T-helper 2 cell treated with Interferon-gamma antibody and Interleukin-4, amounts not matched to agents 5 μg/mL and 100 μg/mL, for 36 hours (primary cell): ENCODE measurements at regions not wholly inside any gene's neighbourhood (a gene's known extent, or its start where the extent isn't known, plus 50 kb on each side); places are given as distances from the start of the nearest gene placed in this dataset.
"Not testable (repeated sequence)": the region's sequence is repeated elsewhere in the genome, so short reads cannot be mapped to it uniquely, and the experiment has no call there.

Source experiments
- DNase-seq: peaks from one replicate; pipeline ENCODE4 v3.0.0; 2021; ENCODE audit warnings: low spot score
- H3K27ac Mint-ChIP-seq: one replicate; pipeline ENCODE4 v1.8.0; 2021; ENCODE audit warnings: mild to moderate bottlenecking, mixed read lengths
- H3K27me3 Mint-ChIP-seq: one replicate; pipeline ENCODE4 v1.8.0; 2021; ENCODE audit warnings: low read depth, mixed read lengths
- H3K36me3 Mint-ChIP-seq: one replicate; pipeline ENCODE4 v1.8.0; 2021; ENCODE audit warnings: low read depth, mixed read lengths
- H3K4me1 Mint-ChIP-seq: one replicate; pipeline ENCODE4 v1.8.0; 2021; ENCODE audit warnings: low read depth, mixed read lengths
- H3K4me3 Mint-ChIP-seq: one replicate; pipeline ENCODE4 v1.8.0; 2022; ENCODE audit warnings: mild to moderate bottlenecking, moderate library complexity, mixed read lengths
- H3K9me3 Mint-ChIP-seq: one replicate; pipeline ENCODE4 v1.8.0; 2021; ENCODE audit warnings: mixed read lengths

DNA sequence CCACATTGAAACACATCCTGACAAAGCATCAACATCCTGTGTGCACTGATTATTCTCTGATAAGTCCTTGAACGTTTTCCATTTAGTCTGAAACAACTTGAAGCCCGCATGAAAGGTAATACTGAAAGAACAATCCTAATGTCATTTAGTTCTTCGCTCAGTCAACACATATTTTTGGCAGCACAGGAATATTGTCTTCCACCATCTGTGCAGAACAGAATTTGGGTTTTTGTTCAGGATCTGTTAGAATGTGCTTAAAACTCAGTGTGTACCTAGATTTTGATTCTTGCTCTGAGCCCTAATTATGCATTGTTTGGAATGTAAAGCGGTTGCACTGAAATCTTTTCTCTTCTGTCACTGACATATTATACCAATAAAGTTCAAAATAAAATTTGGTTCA lies 1036.6 kb downstream of the CDH11 start:
- H3K27ac Mint-ChIP-seq: no peak overlapping the region
- no peaks in the 10 kb centered on the region for H3K27me3 Mint-ChIP-seq
- no peaks in the 10 kb centered on the region for H3K4me1 Mint-ChIP-seq
- H3K36me3 Mint-ChIP-seq: no peaks in the 10 kb centered on the region
- no peak overlapping the region for H3K4me3 Mint-ChIP-seq
- H3K9me3 Mint-ChIP-seq: peaks cover 53% of the 10 kb centered on the region
- no peak for DNase-seq

GRCh38 chr16:64084706-64085105 lies 1037.2 kb downstream of the CDH11 start:
- Mint-ChIP-seq H3K4me1 (no peaks in the 10 kb centered on the region), H3K4me3 (no peak overlapping the region), H3K36me3 (no peaks in the 10 kb centered on the region), H3K27ac (no peak overlapping the region), H3K9me3 (peaks cover 57% of the 10 kb centered on the region), H3K27me3 (no peaks in the 10 kb centered on the region)
- no peak for DNase-seq

DNA sequence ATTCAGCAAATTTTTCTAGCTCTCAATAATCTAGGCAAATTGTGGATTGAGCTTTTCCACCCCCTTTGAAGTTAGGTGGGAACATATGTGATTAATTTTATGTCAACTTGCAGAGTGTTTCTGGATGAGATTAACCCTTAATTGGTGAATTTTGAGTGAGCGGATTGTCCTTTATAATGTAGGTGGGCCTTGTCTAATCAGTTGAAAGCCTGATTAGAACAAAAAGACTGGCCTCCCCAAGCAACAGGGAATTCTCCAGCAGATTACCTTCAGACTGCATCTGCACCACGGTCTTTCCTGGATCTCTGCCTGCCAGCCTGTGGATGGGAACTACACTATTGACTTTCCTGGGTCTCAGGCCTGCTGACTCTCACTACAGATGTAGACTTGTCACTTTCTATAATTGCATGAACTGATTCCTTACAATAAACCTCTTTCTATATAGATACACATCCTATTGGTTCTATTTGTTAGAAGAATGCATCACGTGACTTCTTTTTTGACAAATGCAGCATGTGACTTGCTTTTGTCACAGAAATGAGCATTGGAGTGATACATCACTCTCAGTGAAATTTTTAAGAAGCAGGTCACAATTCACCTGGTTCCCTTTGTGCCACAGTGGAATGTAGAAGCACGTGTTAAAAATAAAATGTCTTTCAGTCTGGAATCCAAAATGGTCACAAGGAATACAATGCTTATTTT lies 1038.3 kb downstream of the CDH11 start:
- Mint-ChIP-seq H3K4me3 (no peak overlapping the region), H3K36me3 (no peaks in the 10 kb centered on the region), H3K9me3 (peaks cover 54% of the 10 kb centered on the region), H3K4me1 (no peaks in the 10 kb centered on the region), H3K27me3 (no peaks in the 10 kb centered on the region), H3K27ac (no peak overlapping the region)
- DNase-seq: no peak

- Mint-ChIP-seq H3K27ac (no peak overlapping the region), H3K4me3 (no peak overlapping the region), H3K9me3 (peaks cover 41% of the 10 kb centered on the region), H3K27me3 (no peaks in the 10 kb centered on the region), H3K4me1 (no peaks in the 10 kb centered on the region), H3K36me3 (no peaks in the 10 kb centered on the region)
- DNase-seq: no peak
These were observed 1044.6 kb downstream of the CDH11 start for GRCh38 chr16:64077242-64077641.

- Mint-ChIP-seq H3K4me3 (no peak overlapping the region), H3K27me3 (no peaks in the 10 kb centered on the region), H3K36me3 (no peaks in the 10 kb centered on the region), H3K9me3 (peaks cover 51% of the 10 kb centered on the region), H3K4me1 (no peaks in the 10 kb centered on the region), H3K27ac (no peak overlapping the region)
- DNase-seq: no peak
These were observed 1047.2 kb downstream of the CDH11 start for GRCh38 chr16:64074706-64075105.

- not testable (repeated sequence) for H3K36me3 Mint-ChIP-seq, H3K27ac Mint-ChIP-seq, H3K4me3 Mint-ChIP-seq, H3K4me1 Mint-ChIP-seq, DNase-seq, H3K27me3 Mint-ChIP-seq
- H3K9me3 Mint-ChIP-seq: peaks cover 56% of the 10 kb centered on the region
These were observed 1049.6 kb downstream of the CDH11 start for GRCh38 chr16:64072131-64072730.

GRCh38 chr16:64065523-64065922 lies 1056.3 kb downstream of the CDH11 start:
- no peaks in the 10 kb centered on the region for H3K4me1 Mint-ChIP-seq
- H3K4me3 Mint-ChIP-seq: no peak overlapping the region
- no peak for DNase-seq

GRCh38 chr16:64061621-64062020 lies 1060.2 kb downstream of the CDH11 start:
- Mint-ChIP-seq H3K4me3 (no peak overlapping the region), H3K27me3 (no peaks in the 10 kb centered on the region), H3K27ac (no peak overlapping the region), H3K9me3 (peaks cover 29% of the 10 kb centered on the region), H3K4me1 (no peaks in the 10 kb centered on the region), H3K36me3 (no peaks in the 10 kb centered on the region)
- DNase-seq: no peak

More at GRCh38 chr16:64065523-64065922, 1056.3 kb downstream of the CDH11 start:
- Mint-ChIP-seq H3K36me3 (no peaks in the 10 kb centered on the region), H3K27me3 (no peaks in the 10 kb centered on the region), H3K9me3 (peaks cover 41% of the 10 kb centered on the region), H3K27ac (no peak overlapping the region)

- Mint-ChIP-seq H3K4me1 (no peaks in the 10 kb centered on the region), H3K27me3 (no peaks in the 10 kb centered on the region), H3K36me3 (no peaks in the 10 kb centered on the region), H3K9me3 (peaks cover 24% of the 10 kb centered on the region), H3K4me3 (no peak overlapping the region), H3K27ac (no peak overlapping the region)
- DNase-seq: no peak
These were observed 1061.2 kb downstream of the CDH11 start for GRCh38 chr16:64060631-64061030.

GRCh38 chr16:64058685-64059084 lies 1063.2 kb downstream of the CDH11 start:
- H3K4me3 Mint-ChIP-seq: no peak overlapping the region
- no peaks in the 10 kb centered on the region for H3K36me3 Mint-ChIP-seq
- DNase-seq: no peak
- H3K4me1 Mint-ChIP-seq: no peaks in the 10 kb centered on the region
- H3K27ac Mint-ChIP-seq: no peak overlapping the region
- no peaks in the 10 kb centered on the region for H3K27me3 Mint-ChIP-seq
- peaks cover 23% of the 10 kb centered on the region for H3K9me3 Mint-ChIP-seq

- H3K4me1 Mint-ChIP-seq: no peaks in the 10 kb centered on the region
- no peak overlapping the region for H3K27ac Mint-ChIP-seq
- no peaks in the 10 kb centered on the region for H3K27me3 Mint-ChIP-seq
- no peak for DNase-seq
- H3K36me3 Mint-ChIP-seq: no peaks in the 10 kb centered on the region
- peaks cover 32% of the 10 kb centered on the region for H3K9me3 Mint-ChIP-seq
- H3K4me3 Mint-ChIP-seq: no peak overlapping the region
These were observed 1070.0 kb downstream of the CDH11 start for GRCh38 chr16:64051824-64052223.

GRCh38 chr16:64047878-64048277 lies 1074.0 kb downstream of the CDH11 start:
- Mint-ChIP-seq H3K4me1 (no peaks in the 10 kb centered on the region), H3K27me3 (no peaks in the 10 kb centered on the region), H3K36me3 (no peaks in the 10 kb centered on the region), H3K4me3 (no peak overlapping the region), H3K9me3 (peaks cover 46% of the 10 kb centered on the region), H3K27ac (no peak overlapping the region)
- no peak for DNase-seq

- Mint-ChIP-seq H3K9me3 (peaks cover 46% of the 10 kb centered on the region), H3K4me3 (no peak overlapping the region), H3K4me1 (no peaks in the 10 kb centered on the region), H3K27me3 (no peaks in the 10 kb centered on the region), H3K27ac (no peak overlapping the region), H3K36me3 (no peaks in the 10 kb centered on the region)
- no peak for DNase-seq
These were observed 1074.7 kb downstream of the CDH11 start for GRCh38 chr16:64047207-64047606.

DNA sequence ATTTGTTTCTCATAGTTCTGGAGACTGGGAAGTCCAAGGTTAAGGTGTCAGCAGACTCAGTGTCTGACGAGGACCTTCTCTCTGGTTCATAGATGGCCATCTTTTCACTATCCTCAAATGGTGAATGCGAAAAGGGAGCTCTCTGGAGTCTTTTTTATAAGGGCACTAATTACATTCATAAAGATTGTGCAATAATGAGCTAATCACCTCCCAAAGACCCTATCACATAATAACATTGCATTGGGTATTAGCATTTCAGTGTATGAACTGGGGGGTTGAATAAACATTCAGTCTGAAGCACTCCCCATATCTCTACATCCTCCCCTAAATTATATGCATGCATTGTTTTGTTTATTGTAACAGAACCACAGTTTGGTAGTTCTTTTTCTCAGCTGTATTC lies 1086.5 kb downstream of the CDH11 start:
- no peaks in the 10 kb centered on the region for H3K36me3 Mint-ChIP-seq
- no peak overlapping the region for H3K4me3 Mint-ChIP-seq
- no peaks in the 10 kb centered on the region for H3K27me3 Mint-ChIP-seq
- H3K27ac Mint-ChIP-seq: no peak overlapping the region
- no peak for DNase-seq
- H3K4me1 Mint-ChIP-seq: no peaks in the 10 kb centered on the region
- H3K9me3 Mint-ChIP-seq: peaks cover 83% of the 10 kb centered on the region

DNA sequence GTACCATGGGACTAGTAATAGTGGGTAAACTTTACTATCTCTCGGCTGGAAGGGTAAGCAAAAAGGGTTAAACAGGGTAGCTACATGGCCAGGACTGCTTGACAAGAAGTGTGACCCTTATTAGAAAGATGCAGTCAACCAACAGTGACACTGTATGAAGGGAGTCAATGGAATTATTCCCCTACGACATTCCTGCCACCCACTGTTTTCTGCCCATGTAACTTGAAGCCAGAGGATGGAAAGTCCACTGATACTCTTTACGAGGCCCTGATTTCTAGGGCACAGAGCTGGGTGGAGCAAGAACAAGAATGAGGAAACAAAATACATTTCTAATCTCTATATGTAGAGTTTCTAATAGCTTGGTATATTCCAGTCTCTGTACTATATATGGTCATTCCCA lies 1102.5 kb downstream of the CDH11 start:
- no peaks in the 10 kb centered on the region for H3K36me3 Mint-ChIP-seq
- DNase-seq: no peak
- H3K27ac Mint-ChIP-seq: no peak overlapping the region
- H3K27me3 Mint-ChIP-seq: no peaks in the 10 kb centered on the region
- H3K4me3 Mint-ChIP-seq: no peak overlapping the region
- no peaks in the 10 kb centered on the region for H3K4me1 Mint-ChIP-seq
- H3K9me3 Mint-ChIP-seq: peaks cover 50% of the 10 kb centered on the region
